HepG2 (cell line): ENCODE measurements at regions not wholly inside any gene's neighbourhood (a gene's known extent, or its start where the extent isn't known, plus 50 kb on each side); places are given as distances from the start of the nearest gene placed in this dataset.

Source experiments
- ATAC-seq: fragments of 200-7000 bp; cut with Tn5 transposase; 3 replicates; pipeline ENCODE4 v1.9.1; 2020; ENCODE audit warnings: mild to moderate bottlenecking, moderate library complexity
- BruUV-seq: library from RNA; stranded (reverse); fragments of 400-500 nt; replicated peaks from 2 replicates; lab custom pipeline; 2021; lab: Mats Ljungman, UMichigan
- CTCF ChIA-PET: fragments of 300-600 bp; formaldehyde crosslinking; extraction: SDS; loops from one replicate; lab custom pipeline; 2021; ENCODE audit warnings: low total read pairs, inconsistent platforms, low intra/inter-chr PET ratio; lab: Yijun Ruan, JAX
- POLR2A ChIA-PET: fragments of 350-600 bp; sonication (Branson Sonifier 250); formaldehyde crosslinking; loops from one replicate; lab custom pipeline; 2020; ENCODE audit warnings: antibody characterized with exemption, inconsistent platforms; lab: Yijun Ruan, JAX
- DNase-seq: peaks from one replicate; pipeline ENCODE4 v3.0.0-alpha.2; 2015; ENCODE audit warnings: low spot score
- FAIRE-seq: peaks from 3 replicates; lab custom pipeline; 2011; peaks lifted over from hg19 to GRCh38; lab: Jason Lieb, UNC
- H2AFZ ChIP-seq: one replicate; pipeline ENCODE4 v1.6.1; 2011; ENCODE audit warnings: low read length, inconsistent platforms
- H3K27ac ChIP-seq: fragments of 300-600 bp; 3 replicates; pipeline ENCODE4 v1.8.0; 2011; ENCODE audit warnings: mixed run types, mild to moderate bottlenecking, mixed read lengths, low read length, inconsistent platforms; ENCODE audit not compliant: insufficient read depth; ENCODE audit errors: extremely low read length
- H3K27me3 ChIP-seq, 2 experiments: fragments of 200-600 bp in 1 of 2; 2 replicates in 1 of 2; 3 replicates in 1 of 2; pipeline versions ENCODE4 v1.6.0 to v1.8.0; 2011; ENCODE audit warnings: low read length in 2 of 2, mild to moderate bottlenecking in 2 of 2, moderate library complexity in 2 of 2, inconsistent platforms in 1 of 2; ENCODE audit not compliant: insufficient read depth in 2 of 2, control insufficient read depth in 1 of 2
- H3K36me3 ChIP-seq, 2 experiments: fragments of 200-600 bp in 1 of 2; replicated peaks in 1 of 2; 2 replicates in 1 of 2; 3 replicates in 1 of 2; pipeline versions ENCODE4 v1.5.1 to v1.8.0; 2011; ENCODE audit warnings: low read length in 2 of 2, inconsistent platforms in 1 of 2; ENCODE audit not compliant: insufficient read depth in 2 of 2, control insufficient read depth in 1 of 2
- H3K4me1 ChIP-seq: 2 replicates; pipeline ENCODE4 v1.5.1; 2012; ENCODE audit warnings: low read length, inconsistent platforms; ENCODE audit not compliant: insufficient read depth
- H3K4me2 ChIP-seq: 2 replicates; pipeline ENCODE4 v1.6.0; 2011; ENCODE audit warnings: low read depth, low read length, inconsistent platforms
- H3K4me3 ChIP-seq, 3 experiments: fragments of 200-600 bp in 1 of 3; sonication (generic), shearing (Covaris generic) in 1 of 3; replicated peaks in 1 of 3; 2 replicates each; pipeline ENCODE4 v1.5.1; 2011 to 2016; ENCODE audit warnings: low read length in 3 of 3, inconsistent platforms in 2 of 3, low read depth in 2 of 3, mild to moderate bottlenecking in 2 of 3, control low read depth in 1 of 3, mixed read lengths in 1 of 3; ENCODE audit not compliant: insufficient read depth in 1 of 3
- H3K79me2 ChIP-seq: one replicate; pipeline ENCODE4 v1.6.1; 2011; ENCODE audit warnings: low read length, inconsistent platforms; ENCODE audit not compliant: insufficient read depth
- H3K9ac ChIP-seq: 2 replicates; pipeline ENCODE4 v1.6.0; 2011; ENCODE audit warnings: mild to moderate bottlenecking, low read depth, low read length, inconsistent platforms; ENCODE audit not compliant: insufficient read depth
- H3K9me3 ChIP-seq: 2 replicates; pipeline ENCODE4 v1.5.1; 2012; ENCODE audit warnings: mild to moderate bottlenecking, low read length
- H4K20me1 ChIP-seq: 2 replicates; pipeline ENCODE4 v1.6.0; 2011; ENCODE audit warnings: inconsistent platforms, mild to moderate bottlenecking, low read length, moderate library complexity; ENCODE audit not compliant: insufficient read depth
- CENPT ChIP-seq: sonication (generic); formaldehyde crosslinking; IDR thresholded peaks from 2 replicates; pipeline ENCODE4 v1.8.0; 2022; ENCODE audit warnings: low read depth, mild to moderate bottlenecking, moderate library complexity, missing genetic modification reagents
- HMGA1 ChIP-seq: sonication (generic); formaldehyde crosslinking; conservative IDR thresholded peaks from 2 replicates; pipeline ENCODE4 v1.4.0; 2020; ENCODE audit warnings: missing genetic modification reagents
- MATR3 ChIP-seq: sonication (generic); formaldehyde crosslinking; IDR thresholded peaks from 2 replicates; pipeline ENCODE4 v1.4.0; 2020; ENCODE audit warnings: missing genetic modification reagents
- NBN ChIP-seq: fragments of 450-650 bp; conservative IDR thresholded peaks from 2 replicates; pipeline ENCODE4 v1.6.1; 2017
- ZNF296 ChIP-seq: sonication (generic); formaldehyde crosslinking; conservative IDR thresholded peaks from 2 replicates; pipeline ENCODE4 v1.5.0; 2020; ENCODE audit warnings: mild to moderate bottlenecking, missing genetic modification reagents
- ZNF678 ChIP-seq: sonication (generic); formaldehyde crosslinking; IDR thresholded peaks from 2 replicates; pipeline ENCODE4 v1.4.0; 2020; ENCODE audit warnings: mild to moderate bottlenecking, missing genetic modification reagents
- WGBS: methylation state at CpG from one replicate; pipeline ENCODE4 v1.1.6; 2017; ENCODE audit warnings: low lambda C conversion rate; 5-methylcytosine and 5-hydroxymethylcytosine counted together
- in situ Hi-C: cut with HindIII; loops from 2 replicates; pipeline ENCODE4 v1.10.0; 2017; ENCODE audit warnings: low pct_unique_long_range_greater_than_20kb; ENCODE audit not compliant: extremely low pct_ligation_motif_present
- intact Hi-C: fragments of 100-400 bp; cut with micrococcal nuclease; formaldehyde crosslinking; loops from one replicate; pipeline ENCODE4 v1.10.0; 2022; ENCODE audit not compliant: unreplicated experiment
- TF ChIP-seq, protein P1 (sequence below), 2 experiments: fragments of 450-650 bp in 1 of 2; sonication (generic) in 1 of 2; formaldehyde crosslinking; IDR thresholded peaks; 2 replicates each; pipeline versions ENCODE4 v1.5.0 to v1.8.0; 2020 to 2022; ENCODE audit warnings: mild to moderate bottlenecking in 1 of 2, missing genetic modification reagents in 1 of 2
- TF ChIP-seq, protein P2 (sequence below): sonication (generic); formaldehyde crosslinking; conservative IDR thresholded peaks from 2 replicates; pipeline ENCODE4 v1.8.0; 2022; ENCODE audit warnings: mild to moderate bottlenecking, moderate library complexity, missing genetic modification reagents

DNA sequence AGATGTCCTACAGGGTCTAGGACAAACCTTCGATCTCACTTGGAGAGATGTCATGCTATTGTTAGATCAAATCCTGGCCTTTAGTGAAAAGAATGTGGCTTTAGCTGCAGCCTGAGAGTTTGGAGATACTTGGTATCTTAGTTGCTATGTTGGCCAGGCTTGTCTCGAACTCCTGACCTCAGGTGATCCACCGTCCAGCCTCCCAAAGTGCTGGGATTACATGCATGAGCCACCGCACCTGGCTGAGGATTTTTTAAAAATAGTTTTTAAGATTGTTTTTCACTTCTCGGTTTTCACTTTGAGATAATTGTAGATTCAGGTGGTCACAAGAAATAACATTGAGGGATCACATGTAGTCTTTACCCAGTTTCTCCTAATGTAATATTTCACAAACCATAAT lies 738.3 kb upstream of the POM121L12 start:
- H3K9me3 ChIP-seq: no peaks in the 10 kb centered on the region
- CTCF ChIA-PET: no interaction called here
- intact Hi-C loops: no loop called here

DNA sequence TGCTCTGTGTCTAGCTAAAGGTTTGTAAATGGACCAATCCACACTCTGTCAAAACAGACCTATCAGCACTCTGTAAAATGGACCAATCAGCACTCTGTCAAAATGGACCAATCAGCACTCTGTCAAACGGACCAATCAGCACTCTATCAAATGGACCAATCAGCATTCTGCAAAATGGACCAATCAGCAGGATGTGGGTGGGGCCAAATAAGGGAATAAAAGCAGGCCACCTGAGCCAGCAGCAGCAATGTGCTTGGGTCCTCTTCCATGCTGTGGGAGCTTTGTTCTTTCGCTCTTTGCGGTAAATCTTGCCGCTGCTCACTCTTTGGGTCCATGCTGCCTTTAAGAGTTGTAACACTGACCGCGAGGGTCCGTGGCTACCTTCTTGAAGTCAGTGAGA lies 740.5 kb upstream of the POM121L12 start:
- no peaks in the 10 kb centered on the region for H4K20me1 ChIP-seq
- no TSS peak for BruUV-seq
- FAIRE-seq: no peak
- POLR2A ChIA-PET: no interaction called here
- in situ Hi-C loops (no loop called here), intact Hi-C loops (no loop called here)
- H3K27ac ChIP-seq: no peak overlapping the region
- TF ChIP-seq ZNF296 (no peak), ZNF678 (CRISPR knock-in tag) (no peak)
- no peak for ATAC-seq
- no peak overlapping the region for H2AFZ ChIP-seq
- H3K36me3 ChIP-seq: no peaks in the 10 kb centered on the region
- H3K79me2 ChIP-seq: no peaks in the 10 kb centered on the region
- CTCF ChIA-PET: no interaction called here
- H3K9ac ChIP-seq: no peak overlapping the region
- no peaks in the 10 kb centered on the region for H3K9me3 ChIP-seq
- WGBS: 49% methylated on average over 7 of the region's 7 CpGs
- H3K4me3 ChIP-seq: no peak overlapping the region
- DNase-seq: no peak
- no peaks in the 10 kb centered on the region for H3K27me3 ChIP-seq
- H3K4me2 ChIP-seq: no peak overlapping the region
- H3K4me1 ChIP-seq: no peaks in the 10 kb centered on the region

More for the DNA sequence above, 738.3 kb upstream of the POM121L12 start:
- no peaks in the 10 kb centered on the region for H3K36me3 ChIP-seq
- TF ChIP-seq MATR3 (CRISPR knock-in tag) (no peak), NBN (no peak), HMGA1 (CRISPR knock-in tag) (no peak), CENPT (CRISPR knock-in tag) (no peak)
- TF ChIP-seq, protein P1, sequence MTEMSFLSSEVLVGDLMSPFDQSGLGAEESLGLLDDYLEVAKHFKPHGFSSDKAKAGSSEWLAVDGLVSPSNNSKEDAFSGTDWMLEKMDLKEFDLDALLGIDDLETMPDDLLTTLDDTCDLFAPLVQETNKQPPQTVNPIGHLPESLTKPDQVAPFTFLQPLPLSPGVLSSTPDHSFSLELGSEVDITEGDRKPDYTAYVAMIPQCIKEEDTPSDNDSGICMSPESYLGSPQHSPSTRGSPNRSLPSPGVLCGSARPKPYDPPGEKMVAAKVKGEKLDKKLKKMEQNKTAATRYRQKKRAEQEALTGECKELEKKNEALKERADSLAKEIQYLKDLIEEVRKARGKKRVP (CRISPR knock-in tag; IDR thresholded peaks at IDR 0.05): no peak
- TF ChIP-seq, protein P2, sequence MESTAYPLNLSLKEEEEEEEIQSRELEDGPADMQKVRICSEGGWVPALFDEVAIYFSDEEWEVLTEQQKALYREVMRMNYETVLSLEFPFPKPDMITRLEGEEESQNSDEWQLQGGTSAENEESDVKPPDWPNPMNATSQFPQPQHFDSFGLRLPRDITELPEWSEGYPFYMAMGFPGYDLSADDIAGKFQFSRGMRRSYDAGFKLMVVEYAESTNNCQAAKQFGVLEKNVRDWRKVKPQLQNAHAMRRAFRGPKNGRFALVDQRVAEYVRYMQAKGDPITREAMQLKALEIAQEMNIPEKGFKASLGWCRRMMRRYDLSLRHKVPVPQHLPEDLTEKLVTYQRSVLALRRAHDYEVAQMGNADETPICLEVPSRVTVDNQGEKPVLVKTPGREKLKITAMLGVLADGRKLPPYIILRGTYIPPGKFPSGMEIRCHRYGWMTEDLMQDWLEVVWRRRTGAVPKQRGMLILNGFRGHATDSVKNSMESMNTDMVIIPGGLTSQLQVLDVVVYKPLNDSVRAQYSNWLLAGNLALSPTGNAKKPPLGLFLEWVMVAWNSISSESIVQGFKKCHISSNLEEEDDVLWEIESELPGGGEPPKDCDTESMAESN (CRISPR knock-in tag): no peak
- TF ChIP-seq, all 625 proteins: peak for 0
- DNase-seq: no peak
- H2AFZ ChIP-seq: no peak overlapping the region
- no peak overlapping the region for H3K27ac ChIP-seq
- no peak for ATAC-seq
- 8% methylated on average over 5 of the region's 5 CpGs for WGBS
- H3K4me1 ChIP-seq: no peaks in the 10 kb centered on the region
- H3K27me3 ChIP-seq: no peaks in the 10 kb centered on the region
- no TSS peak for BruUV-seq
- no peaks in the 10 kb centered on the region for H4K20me1 ChIP-seq
- no peak overlapping the region for H3K9ac ChIP-seq
- POLR2A ChIA-PET: no interaction called here
- no peak overlapping the region for H3K4me2 ChIP-seq
- FAIRE-seq: no peak
- in situ Hi-C loops: no loop called here
- no peaks in the 10 kb centered on the region for H3K79me2 ChIP-seq
- no peak overlapping the region for H3K4me3 ChIP-seq
